ENCODE measurements at regions not wholly inside any gene's neighbourhood (a gene's known extent, or its start where the extent isn't known, plus 50 kb on each side); places are given as distances from the start of the nearest gene placed in this dataset.

DNA sequence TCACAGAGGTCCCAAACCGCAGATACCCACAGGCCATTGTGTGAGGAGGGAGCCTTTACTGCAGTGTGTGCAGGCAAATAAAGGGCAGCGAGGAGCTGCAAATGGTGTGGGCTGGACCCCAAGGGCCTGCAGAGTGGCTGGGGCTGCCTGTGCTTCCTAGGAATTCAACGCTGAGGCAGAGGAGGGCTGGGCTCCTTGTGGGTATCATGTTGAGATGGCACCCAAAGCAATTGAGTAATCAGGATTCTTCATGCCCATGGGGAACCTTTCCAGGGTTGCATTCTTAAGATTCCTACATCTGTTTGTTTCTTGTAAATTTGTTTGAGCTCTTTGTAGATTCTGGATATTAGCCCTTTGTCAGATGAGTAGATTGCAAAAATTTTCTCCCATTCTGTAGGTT lies 85.4 kb upstream of the LIPC start:
- TF ChIP-seq, protein P1, sequence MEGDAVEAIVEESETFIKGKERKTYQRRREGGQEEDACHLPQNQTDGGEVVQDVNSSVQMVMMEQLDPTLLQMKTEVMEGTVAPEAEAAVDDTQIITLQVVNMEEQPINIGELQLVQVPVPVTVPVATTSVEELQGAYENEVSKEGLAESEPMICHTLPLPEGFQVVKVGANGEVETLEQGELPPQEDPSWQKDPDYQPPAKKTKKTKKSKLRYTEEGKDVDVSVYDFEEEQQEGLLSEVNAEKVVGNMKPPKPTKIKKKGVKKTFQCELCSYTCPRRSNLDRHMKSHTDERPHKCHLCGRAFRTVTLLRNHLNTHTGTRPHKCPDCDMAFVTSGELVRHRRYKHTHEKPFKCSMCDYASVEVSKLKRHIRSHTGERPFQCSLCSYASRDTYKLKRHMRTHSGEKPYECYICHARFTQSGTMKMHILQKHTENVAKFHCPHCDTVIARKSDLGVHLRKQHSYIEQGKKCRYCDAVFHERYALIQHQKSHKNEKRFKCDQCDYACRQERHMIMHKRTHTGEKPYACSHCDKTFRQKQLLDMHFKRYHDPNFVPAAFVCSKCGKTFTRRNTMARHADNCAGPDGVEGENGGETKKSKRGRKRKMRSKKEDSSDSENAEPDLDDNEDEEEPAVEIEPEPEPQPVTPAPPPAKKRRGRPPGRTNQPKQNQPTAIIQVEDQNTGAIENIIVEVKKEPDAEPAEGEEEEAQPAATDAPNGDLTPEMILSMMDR (conservative IDR thresholded peaks at IDR 0.05; ENCODE audit: low read depth, low read length): no peak
- TF ChIP-seq EZH2 (IDR thresholded peaks at IDR 0.05; ENCODE audit: borderline replicate concordance, low read depth, low read length, poor library complexity, severe bottlenecking): no peak
